AG04450 (cell line): ENCODE measurements at regions not wholly inside any gene's neighbourhood (a gene's known extent, or its start where the extent isn't known, plus 50 kb on each side); places are given as distances from the start of the nearest gene placed in this dataset.
"Not testable (repeated sequence)": the region's sequence is repeated elsewhere in the genome, so short reads cannot be mapped to it uniquely, and the experiment has no call there.

Experiments used
- CTCF ChIA-PET: fragments of 300-600, 350-600 bp; formaldehyde crosslinking; extraction: SDS; loops from one replicate; lab custom pipeline; 2022; ENCODE audit warnings: antibody characterized with exemption, inconsistent platforms; lab: Charles Lee
- POLR2A ChIA-PET: fragments of 350-600 bp; formaldehyde crosslinking; extraction: SDS; loops from one replicate; lab custom pipeline; 2021; ENCODE audit warnings: antibody characterized with exemption, inconsistent platforms; lab: Yijun Ruan, JAX
- DNase-seq: peaks from one replicate; pipeline ENCODE4 v3.0.0-alpha.2; 2011; ENCODE audit warnings: low read depth, low spot score
- H3K27ac ChIP-seq: one replicate; pipeline ENCODE4 v1.5.1; 2012; ENCODE audit warnings: low read depth, low read length, control low read depth
- H3K27me3 ChIP-seq: one replicate; pipeline ENCODE4 v1.6.0; 2012; ENCODE audit warnings: low read length; ENCODE audit not compliant: control insufficient read depth, insufficient read depth
- H3K4me3 ChIP-seq: 2 replicates; pipeline ENCODE4 v1.5.1; 2011; ENCODE audit warnings: mild to moderate bottlenecking, low read depth, low read length, control low read depth
- H3K9me3 ChIP-seq: 2 replicates; pipeline ENCODE4 v1.5.1; 2012; ENCODE audit warnings: low read length; ENCODE audit not compliant: control insufficient read depth, insufficient read depth
- CTCF ChIP-seq: IDR thresholded peaks from 2 replicates; pipeline ENCODE4 v1.5.1; 2011; ENCODE audit warnings: low read depth, low read length, control low read depth, inconsistent platforms

DNA sequence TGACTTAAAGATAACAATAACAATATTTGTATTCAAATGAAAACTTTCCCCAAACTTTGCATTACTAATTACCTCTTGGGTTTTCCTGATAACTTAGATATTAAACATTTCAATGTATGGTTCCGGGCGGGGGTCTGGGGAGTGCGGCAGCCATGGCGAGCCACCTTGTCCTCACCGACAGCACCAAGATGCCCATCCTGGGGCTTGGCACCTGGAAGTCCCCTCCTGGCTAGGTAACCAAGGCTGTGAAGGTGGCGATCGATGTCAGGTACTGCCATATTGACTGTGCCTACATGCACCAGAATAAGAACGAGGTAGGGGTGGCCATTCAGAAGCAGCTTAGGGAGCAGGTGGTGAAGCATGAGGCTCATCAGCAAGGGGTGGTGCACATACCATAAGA is 478.7 kb downstream of the CNTN3 start:
- no peak for DNase-seq
- no peak for TF ChIP-seq CTCF
- no peaks in the 10 kb centered on the region for H3K27me3 ChIP-seq
- CTCF ChIA-PET, result no interaction called here
- no peak overlapping the region for H3K4me3 ChIP-seq
- H3K27ac ChIP-seq, result no peak overlapping the region
- POLR2A ChIA-PET, result no interaction called here
- no peaks in the 10 kb centered on the region for H3K9me3 ChIP-seq

- ChIA-PET CTCF (no interaction called here), POLR2A (no interaction called here)
- Histone ChIP-seq H3K27me3 (no peaks in the 10 kb centered on the region), H3K27ac (no peak overlapping the region), H3K9me3 (no peaks in the 10 kb centered on the region), H3K4me3 (no peak overlapping the region)
- TF ChIP-seq CTCF, result no peak
- DNase-seq, result no peak
These were observed 479.6 kb downstream of the CNTN3 start for GRCh38 chr3:74134831-74135230.

DNA sequence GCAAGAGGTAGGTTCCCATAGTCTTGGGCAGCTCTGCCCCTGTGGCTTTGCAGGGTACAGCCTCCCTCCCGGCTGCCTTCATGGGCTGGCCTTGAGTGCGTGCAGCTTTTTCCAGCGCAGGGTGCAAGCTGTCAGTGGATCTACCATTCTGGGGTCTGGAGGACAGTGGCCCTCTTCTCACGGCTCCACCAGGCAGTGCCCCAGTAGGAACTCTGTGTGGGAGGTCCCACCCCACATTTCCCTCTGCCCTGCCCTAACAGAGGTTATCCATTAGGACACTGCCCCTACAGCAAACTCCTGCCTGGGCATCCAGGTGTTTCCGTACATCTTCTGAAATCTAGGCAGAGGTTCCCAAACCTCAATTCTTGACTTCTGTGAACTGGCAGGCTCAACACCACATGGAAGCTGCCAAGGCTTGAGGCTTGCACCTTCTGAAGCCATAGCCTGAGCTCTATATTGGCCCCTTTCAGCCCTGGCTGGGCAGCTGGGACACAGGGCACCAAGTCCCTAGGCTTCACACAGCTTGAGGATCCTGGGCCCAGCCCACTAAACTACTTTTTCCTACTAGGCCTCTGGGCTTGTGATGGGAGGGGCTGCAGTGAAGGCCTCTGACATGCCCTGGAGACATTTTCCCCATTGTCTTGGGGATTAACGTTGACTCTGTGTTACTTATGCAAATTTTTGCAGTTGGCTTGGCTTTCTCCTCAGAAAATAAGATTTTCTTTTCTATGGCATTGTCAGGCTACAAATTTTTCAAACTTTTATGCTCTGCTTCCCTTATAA is 482.7 kb downstream of the CNTN3 start:
- H3K9me3 ChIP-seq, H3K27ac ChIP-seq, DNase-seq, POLR2A ChIA-PET, H3K4me3 ChIP-seq, CTCF ChIA-PET, H3K27me3 ChIP-seq: not testable (repeated sequence)

DNA sequence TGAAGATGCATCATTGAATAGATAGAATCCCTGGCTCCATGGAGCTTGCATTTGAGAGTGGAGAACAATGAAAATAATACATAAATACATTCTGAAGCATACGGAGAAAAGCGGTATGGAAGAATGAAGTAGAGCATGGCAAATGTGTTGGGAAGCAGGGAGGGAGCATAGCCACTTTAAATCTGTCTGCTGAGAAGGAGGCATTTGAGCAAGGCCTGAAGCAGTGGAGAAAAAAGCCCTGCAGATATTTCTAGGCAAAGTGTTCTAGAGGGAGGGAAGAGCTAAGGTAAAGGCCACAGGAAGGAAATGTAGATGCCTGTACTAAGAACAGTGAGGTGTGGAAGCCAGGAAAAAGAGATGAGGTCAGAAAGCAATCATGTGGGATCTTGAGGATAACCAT is 484.8 kb downstream of the CNTN3 start:
- DNase-seq, result no peak
- H3K27me3 ChIP-seq, result no peaks in the 10 kb centered on the region
- no peaks in the 10 kb centered on the region for H3K9me3 ChIP-seq
- ChIA-PET POLR2A (no interaction called here), CTCF (no interaction called here)
- TF ChIP-seq CTCF, result no peak
- no peak overlapping the region for H3K27ac ChIP-seq
- no peak overlapping the region for H3K4me3 ChIP-seq

- no peak for DNase-seq
- Histone ChIP-seq H3K4me3 (no peak overlapping the region), H3K9me3 (no peaks in the 10 kb centered on the region), H3K27ac (no peak overlapping the region), H3K27me3 (no peaks in the 10 kb centered on the region)
- TF ChIP-seq CTCF, result no peak
- ChIA-PET POLR2A (no interaction called here), CTCF (no interaction called here)
These were observed 485.4 kb downstream of the CNTN3 start for GRCh38 chr3:74129056-74129455.

GRCh38 chr3:74127256-74127655 is 487.2 kb downstream of the CNTN3 start:
- Histone ChIP-seq H3K27me3 (no peaks in the 10 kb centered on the region), H3K4me3 (no peak overlapping the region), H3K9me3 (no peaks in the 10 kb centered on the region), H3K27ac (no peak overlapping the region)
- no peak for TF ChIP-seq CTCF
- DNase-seq, result no peak
- ChIA-PET POLR2A (no interaction called here), CTCF (no interaction called here)
